ENCODE measurements at regions not wholly inside any gene's neighbourhood (a gene's known extent, or its start where the extent isn't known, plus 50 kb on each side); places are given as distances from the start of the nearest gene placed in this dataset.

- no peak for TF ChIP-seq TAF1 (IDR thresholded peaks at IDR 0.05; ENCODE audit: borderline replicate concordance, low read depth, low read length)
- no peak for TF ChIP-seq POLR2AphosphoS5 (IDR thresholded peaks at IDR 0.05; ENCODE audit: low read depth, low read length)
- no peak for TF ChIP-seq POLR2A (IDR thresholded peaks at IDR 0.05; ENCODE audit: low read depth, low read length)
Observed at GRCh38 chr3:59273976-59274375, 224.2 kb upstream of the CFAP20DC start.

Data from GM12892 (cell line).